UCSD-AML1 (cell line): ENCODE measurements at regions not wholly inside any gene's neighbourhood (a gene's known extent, or its start where the extent isn't known, plus 50 kb on each side); places are given as distances from the start of the nearest gene placed in this dataset.
A peak's percentile ranks its signal among the peaks of the same experiment; 100 is the strongest.
"Not testable (repeated sequence)": the region's sequence is repeated elsewhere in the genome, so short reads cannot be mapped to it uniquely, and the experiment has no call there.

ENCODE experiments used
- DNase-seq: peaks from one replicate; lab custom pipeline; 2025; ENCODE audit not compliant: unreplicated experiment; lab: John Stamatoyannopoulos, UW

DNA sequence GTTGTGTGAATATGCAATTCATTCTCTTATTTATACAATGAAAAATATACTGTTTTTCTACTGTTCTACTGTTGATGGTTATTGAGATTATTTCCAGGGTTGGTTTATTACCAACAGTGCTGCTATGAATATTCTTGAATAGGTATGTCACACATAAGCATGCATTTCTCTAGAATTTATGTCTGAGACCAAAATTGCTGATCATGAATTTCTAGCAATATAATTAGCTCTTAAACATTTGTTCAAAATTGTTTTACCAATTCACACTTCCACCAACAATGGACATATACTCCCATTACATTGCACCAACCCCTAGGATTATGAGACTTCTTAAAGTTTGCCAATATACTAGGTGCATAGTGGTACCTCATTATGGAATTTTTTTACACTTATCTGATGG, 164.1 kb upstream of the KCNQ5 start:
- DNase-seq, result no peak

- DNase-seq, result no peak
These were observed 163.3 kb upstream of the KCNQ5 start for GRCh38 chr6:72458521-72458920.

DNA sequence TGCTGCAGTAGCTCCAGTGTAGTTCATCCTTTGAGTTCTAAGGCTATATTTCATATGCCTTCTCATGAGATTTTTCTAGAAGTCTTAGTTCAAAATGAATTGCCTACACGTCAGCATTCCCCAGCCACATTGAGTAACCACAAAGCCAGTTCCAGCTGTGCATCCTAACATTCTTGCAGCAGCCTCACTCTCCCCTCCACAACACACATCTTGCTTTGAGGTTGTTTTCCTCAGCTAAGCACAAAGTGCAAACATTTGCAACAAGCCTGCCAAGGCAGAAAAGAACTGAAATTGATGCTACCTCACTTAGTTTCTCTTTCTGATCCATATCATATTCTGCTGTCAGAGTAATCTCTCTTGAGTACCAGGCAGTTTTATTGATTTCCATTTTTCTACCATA, 160.7 kb upstream of the KCNQ5 start:
- no peak for DNase-seq

- no peak for DNase-seq
These were observed 157.6 kb upstream of the KCNQ5 start for GRCh38 chr6:72464246-72464645.

DNA sequence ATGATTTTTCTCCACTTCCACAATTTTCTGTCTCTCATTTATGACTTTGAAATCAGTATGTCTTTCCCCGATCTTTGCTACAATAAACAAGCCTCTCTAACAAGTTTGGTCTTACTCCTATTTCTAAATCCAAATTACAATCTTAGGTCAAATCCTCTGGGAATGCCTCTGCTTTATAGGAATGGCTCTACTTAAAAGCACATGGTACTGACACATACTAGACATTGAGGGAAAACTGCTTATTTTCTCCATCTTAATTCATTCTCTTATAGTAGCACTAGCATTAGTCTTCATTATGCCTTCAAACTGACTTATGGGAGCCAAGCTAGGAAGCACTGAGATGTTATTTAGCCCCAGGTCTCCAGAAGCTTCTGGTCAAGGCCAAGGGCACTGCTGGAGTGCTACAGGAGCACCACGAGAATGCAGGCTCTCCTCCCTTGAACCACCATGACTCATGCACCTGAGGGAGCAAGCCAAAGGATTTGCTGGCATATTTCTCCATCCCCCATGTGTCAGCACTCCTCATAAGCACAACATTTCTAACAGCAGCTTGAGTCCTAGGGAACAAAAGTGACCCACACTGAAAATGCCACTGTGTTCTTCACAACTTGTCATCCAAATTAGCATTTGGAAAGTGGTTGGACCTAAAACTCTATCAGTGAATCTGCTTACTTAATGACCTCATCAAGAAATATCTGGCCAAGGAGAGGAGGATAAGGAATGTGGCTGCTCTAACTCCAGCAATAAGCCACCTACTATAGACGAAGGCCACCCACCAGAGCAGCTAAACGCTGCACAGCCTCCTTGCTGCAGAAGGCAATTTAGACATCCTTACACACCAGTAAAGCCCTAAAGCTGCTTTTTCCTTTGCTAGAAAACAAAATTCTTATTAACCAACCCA, 156.8 kb upstream of the KCNQ5 start:
- no peak for DNase-seq

DNA sequence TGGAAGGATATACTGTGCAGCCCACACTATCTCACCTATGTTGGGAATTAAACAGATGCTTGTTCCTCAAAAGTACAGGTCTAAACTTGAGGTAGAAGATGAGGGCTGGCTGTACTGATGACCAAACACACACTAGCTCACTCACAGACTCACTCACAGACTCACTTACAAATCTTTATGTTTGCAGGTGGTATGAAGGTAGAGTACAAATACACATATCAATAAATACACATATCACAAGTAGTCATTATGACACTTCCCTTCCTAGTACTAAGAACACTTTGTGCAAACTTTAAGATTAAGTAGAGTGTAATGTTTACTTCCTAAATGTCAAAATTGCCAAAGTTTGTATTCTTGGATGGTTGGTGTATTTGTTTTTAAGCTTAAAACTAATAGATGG, 155.4 kb upstream of the KCNQ5 start:
- DNase-seq, result no peak

DNA sequence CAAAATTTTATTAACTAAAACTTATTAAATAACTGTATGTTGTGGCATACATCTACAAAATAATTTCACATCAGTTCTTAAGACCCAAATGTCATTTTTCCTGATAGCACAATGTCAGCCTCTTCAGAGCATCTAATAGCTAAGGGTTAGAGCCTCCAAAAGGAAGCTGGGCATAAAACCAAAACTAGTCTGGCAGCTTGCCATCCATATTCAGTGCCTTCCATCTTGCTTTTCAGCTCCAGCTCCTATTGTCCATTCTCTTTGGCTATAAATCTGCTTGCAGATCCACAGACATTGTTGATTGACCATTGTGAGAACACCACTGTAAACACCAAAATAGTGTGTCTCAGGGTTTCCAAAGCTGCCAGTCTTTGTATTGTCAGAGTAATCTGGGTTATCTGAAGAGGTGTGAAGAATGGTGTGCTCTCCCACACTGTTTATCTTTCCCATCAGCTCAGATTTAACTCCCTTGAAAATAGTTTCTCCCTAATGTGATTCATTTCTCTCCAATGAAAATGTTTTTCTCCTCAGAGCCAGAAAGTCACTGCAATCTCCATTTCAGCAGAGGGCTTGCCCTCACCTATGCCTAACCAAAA, 154.8 kb upstream of the KCNQ5 start:
- no peak for DNase-seq

GRCh38 chr6:72469406-72469983, 152.4 kb upstream of the KCNQ5 start:
- not testable (repeated sequence) for DNase-seq

DNA sequence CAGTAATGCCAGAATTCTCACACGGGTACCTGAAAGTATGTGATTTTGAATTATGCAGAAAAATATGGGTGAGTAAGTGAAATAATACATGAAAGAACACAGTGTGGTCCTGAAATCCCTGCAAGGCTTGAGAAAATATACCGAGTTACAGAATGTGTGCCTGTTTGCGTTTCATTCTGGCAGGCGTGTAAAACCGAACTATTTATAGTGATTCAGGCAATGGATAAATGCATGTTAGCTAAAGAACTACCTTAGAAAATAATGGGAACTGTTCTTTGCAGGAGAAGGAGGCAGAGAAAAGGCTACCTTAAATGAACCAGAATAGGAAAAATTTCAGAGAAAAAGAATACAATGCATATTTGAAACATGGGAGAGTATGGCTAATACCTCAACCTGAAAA, 145.8 kb upstream of the KCNQ5 start:
- DNase-seq, result no peak

DNA sequence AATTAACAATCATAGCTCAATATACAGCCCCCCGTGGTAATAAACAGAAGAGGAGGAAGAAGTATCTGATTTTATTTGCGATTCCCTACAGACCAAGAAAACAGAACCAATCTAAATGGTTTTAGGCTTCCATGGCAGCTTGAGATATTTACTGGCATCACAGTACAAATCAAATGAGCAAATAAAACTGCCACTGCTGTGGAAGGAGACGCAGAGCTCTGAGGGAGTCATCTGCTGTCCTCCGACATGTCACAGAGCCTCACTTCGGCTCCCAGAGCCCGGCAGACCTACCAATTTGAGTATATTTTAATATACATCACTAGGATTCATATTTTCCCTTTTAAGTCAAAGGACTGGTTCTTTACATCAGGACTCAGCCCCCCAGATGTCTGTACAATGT, 145.2 kb upstream of the KCNQ5 start:
- DNase-seq, result no peak

DNA sequence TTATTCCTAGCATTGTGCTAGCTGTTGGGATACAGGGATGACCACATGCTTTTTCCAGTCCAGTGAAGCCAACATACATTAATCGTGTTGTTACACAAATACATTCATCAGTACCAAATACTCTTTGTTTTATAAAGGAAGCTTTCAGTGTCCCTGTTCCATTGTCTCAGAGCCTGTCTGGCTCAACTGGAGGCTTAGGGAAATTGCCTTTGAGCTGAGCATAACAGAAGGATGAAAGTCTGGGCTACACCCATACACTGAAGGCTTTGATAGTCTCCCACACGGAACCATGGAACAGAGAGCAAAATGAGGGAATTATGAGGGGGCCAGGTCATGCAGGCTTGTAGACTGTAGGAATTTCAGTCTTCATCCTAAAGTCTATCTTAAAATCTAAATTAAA, 126.4 kb upstream of the KCNQ5 start:
- no peak for DNase-seq

GRCh38 chr6:72497186-72497585, 124.7 kb upstream of the KCNQ5 start:
- DNase-seq, result no peak

DNA sequence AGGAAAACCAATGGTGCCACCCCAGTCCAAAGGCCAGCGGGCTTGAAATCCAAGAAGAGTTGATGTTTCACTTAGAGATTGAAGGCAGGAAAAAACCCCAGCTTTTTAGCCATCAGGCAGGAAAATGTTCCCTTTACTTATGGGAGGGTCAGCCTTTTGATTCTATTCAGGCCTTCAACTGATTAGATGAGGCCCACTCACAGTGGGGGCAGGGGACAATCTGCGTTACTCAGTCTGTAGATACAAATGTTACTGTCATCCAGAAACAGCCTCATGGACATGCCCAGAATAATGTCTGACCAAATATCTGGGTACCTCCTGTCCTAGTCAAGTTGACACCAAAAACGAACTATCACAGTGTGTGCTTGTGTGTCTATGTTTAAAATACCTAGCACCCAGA, 121.2 kb upstream of the KCNQ5 start:
- no peak for DNase-seq

- no peak for DNase-seq
These were observed 117.5 kb upstream of the KCNQ5 start for GRCh38 chr6:72504406-72504805.

DNA sequence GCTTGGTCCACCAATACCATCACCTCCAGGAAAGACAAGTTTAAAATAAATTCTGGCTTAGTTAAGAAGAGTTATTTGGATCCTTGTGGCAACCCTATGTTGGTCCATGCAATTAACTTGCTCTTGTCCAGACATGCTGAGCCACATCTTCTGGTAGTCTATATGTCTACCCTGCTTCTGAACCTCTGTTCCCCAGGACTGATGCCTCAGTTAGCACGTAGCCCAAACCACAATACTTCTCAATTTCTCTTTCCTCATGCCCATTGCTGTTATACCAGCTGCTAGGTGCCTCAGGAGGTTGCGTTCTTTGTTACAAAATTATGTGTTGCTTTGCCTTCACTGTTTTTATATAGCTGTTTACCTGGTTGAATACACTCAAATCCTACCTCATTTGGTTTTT, 116.4 kb upstream of the KCNQ5 start:
- DNase-seq, result no peak

GRCh38 chr6:72519871-72520270, 102.0 kb upstream of the KCNQ5 start:
- no peak for DNase-seq

DNA sequence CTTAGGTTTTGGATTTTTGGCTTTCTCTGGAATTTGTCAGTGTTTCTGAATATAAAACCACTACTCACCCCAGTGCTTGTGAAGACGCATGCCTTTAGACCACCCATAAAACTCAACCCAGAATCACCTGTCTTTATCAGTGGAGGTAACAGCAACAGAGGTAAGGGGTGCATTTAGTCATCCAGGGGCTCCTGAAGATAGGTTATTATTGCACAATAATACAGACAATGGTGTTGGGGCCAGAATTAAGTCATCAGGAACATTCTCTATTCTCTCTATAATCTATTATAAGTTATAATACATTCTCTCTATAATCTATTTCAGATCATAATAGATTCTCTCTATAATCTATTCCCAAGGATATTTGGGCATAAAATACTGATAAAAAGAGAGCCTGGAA, 100.2 kb upstream of the KCNQ5 start:
- no peak for DNase-seq

DNA sequence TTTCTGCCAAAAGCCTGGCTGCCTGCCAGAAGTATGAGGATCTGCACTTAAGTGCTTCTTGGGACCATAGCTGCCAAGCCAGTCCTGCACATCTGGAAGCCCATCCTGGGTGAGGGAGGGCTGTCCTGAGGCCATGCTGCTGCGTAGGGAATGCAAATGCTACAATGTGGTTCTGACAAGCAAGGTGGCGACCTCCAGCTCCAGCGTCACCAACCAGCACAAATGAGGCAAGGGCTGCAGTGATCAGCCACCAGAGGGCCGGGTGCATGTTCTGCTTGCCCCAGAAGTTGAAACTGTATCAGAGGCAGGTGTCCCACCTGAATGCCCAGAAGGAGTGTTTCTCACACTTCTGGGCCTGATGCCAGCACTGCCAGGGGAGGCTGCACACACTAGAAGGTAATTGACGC, 99.1 kb upstream of the KCNQ5 start:
- peak; percentile 15 for DNase-seq

- DNase-seq, result no peak
These were observed 97.7 kb upstream of the KCNQ5 start for GRCh38 chr6:72524011-72524645.

GRCh38 chr6:72525821-72526510, 95.9 kb upstream of the KCNQ5 start:
- no peak for DNase-seq

- DNase-seq, result no peak
These were observed 91.7 kb upstream of the KCNQ5 start for GRCh38 chr6:72530152-72530551.
